H9 (cell line): ENCODE measurements at regions not wholly inside any gene's neighbourhood (a gene's known extent, or its start where the extent isn't known, plus 50 kb on each side); places are given as distances from the start of the nearest gene placed in this dataset.

Source experiments
- DNase-seq: peaks from one replicate; pipeline ENCODE4 v3.0.0-alpha.2; 2017
- H2AFZ ChIP-seq: one replicate; pipeline ENCODE4 v1.6.1; 2013; ENCODE audit warnings: mild to moderate bottlenecking, low read length, control low read depth, moderate library complexity
- H2AK5ac ChIP-seq: 2 replicates; pipeline ENCODE4 v1.6.1; 2013; ENCODE audit warnings: low read length, control low read depth, mixed read lengths; ENCODE audit not compliant: insufficient read length
- H2BK120ac ChIP-seq: one replicate; pipeline ENCODE4 v1.6.1; 2013; ENCODE audit warnings: low read depth, mild to moderate bottlenecking, low read length, control low read depth, inconsistent platforms; ENCODE audit not compliant: poor library complexity, severe bottlenecking
- H2BK12ac ChIP-seq: 2 replicates; pipeline ENCODE4 v1.6.1; 2013; ENCODE audit warnings: low read length, control low read depth, mixed read lengths, low read depth; ENCODE audit not compliant: insufficient read length
- H2BK15ac ChIP-seq: 2 replicates; pipeline ENCODE4 v1.6.1; 2013; ENCODE audit warnings: low read depth, low read length, control low read depth
- H2BK20ac ChIP-seq: one replicate; pipeline ENCODE4 v1.6.1; 2013; ENCODE audit warnings: low read depth, mild to moderate bottlenecking, low read length, control low read depth, inconsistent platforms; ENCODE audit not compliant: poor library complexity, severe bottlenecking
- H2BK5ac ChIP-seq: 2 replicates; pipeline ENCODE4 v1.6.1; 2013; ENCODE audit warnings: low read length, control low read depth, mixed read lengths; ENCODE audit not compliant: insufficient read length
- H3K14ac ChIP-seq: 2 replicates; pipeline ENCODE4 v1.6.1; 2013; ENCODE audit warnings: low read length, control low read depth; ENCODE audit not compliant: insufficient read depth
- H3K18ac ChIP-seq: 2 replicates; pipeline ENCODE4 v1.6.1; 2013; ENCODE audit warnings: low read depth, mild to moderate bottlenecking, mixed read lengths, low read length, control low read depth; ENCODE audit not compliant: insufficient read length
- H3K23ac ChIP-seq: 2 replicates; pipeline ENCODE4 v1.6.1; 2013; ENCODE audit warnings: low read length, control low read depth, mixed read lengths, low read depth; ENCODE audit not compliant: insufficient read length
- H3K23me2 ChIP-seq: 2 replicates; pipeline ENCODE4 v1.6.1; 2013; ENCODE audit warnings: low read depth, mild to moderate bottlenecking, mixed read lengths, low read length, control low read depth; ENCODE audit not compliant: insufficient read length, poor library complexity, severe bottlenecking
- H3K27ac ChIP-seq: 2 replicates; pipeline ENCODE4 v1.5.1; 2013; ENCODE audit warnings: low read length, control low read depth, mixed read lengths, low read depth; ENCODE audit not compliant: insufficient read length
- H3K27me3 ChIP-seq: 2 replicates; pipeline ENCODE4 v1.6.1; 2013; ENCODE audit warnings: low read length, control low read depth, inconsistent platforms; ENCODE audit not compliant: insufficient read depth
- H3K4ac ChIP-seq: 2 replicates; pipeline ENCODE4 v1.6.1; 2013; ENCODE audit warnings: low read depth, mild to moderate bottlenecking, control low read depth, inconsistent platforms, low read length, moderate library complexity
- H3K4me1 ChIP-seq: 2 replicates; pipeline ENCODE4 v1.6.1; 2013; ENCODE audit warnings: low read length, control low read depth, inconsistent platforms; ENCODE audit not compliant: insufficient read depth
- H3K4me2 ChIP-seq: 2 replicates; pipeline ENCODE4 v1.6.1; 2013; ENCODE audit warnings: low read length, control low read depth, mixed read lengths; ENCODE audit not compliant: insufficient read length, insufficient read depth
- H3K56ac ChIP-seq: 2 replicates; pipeline ENCODE4 v1.6.1; 2013; ENCODE audit warnings: low read depth, mild to moderate bottlenecking, mixed read lengths, low read length, control low read depth; ENCODE audit not compliant: insufficient read length
- H3K79me1 ChIP-seq: 2 replicates; pipeline ENCODE4 v1.6.1; 2013; ENCODE audit warnings: low read depth, mild to moderate bottlenecking, moderate library complexity, low read length, control low read depth, inconsistent platforms; ENCODE audit not compliant: insufficient read depth, poor library complexity, severe bottlenecking
- H3K79me2 ChIP-seq: 2 replicates; pipeline ENCODE4 v1.6.1; 2013; ENCODE audit warnings: low read length, control low read depth, inconsistent platforms; ENCODE audit not compliant: insufficient read depth
- H3K9ac ChIP-seq: 2 replicates; pipeline ENCODE4 v1.6.1; 2013; ENCODE audit warnings: low read length, control low read depth, mixed read lengths; ENCODE audit not compliant: insufficient read length; ENCODE audit errors: extremely low read depth
- H3K9me3 ChIP-seq: one replicate; pipeline ENCODE4 v1.6.1; 2013; ENCODE audit warnings: low read depth, low read length, inconsistent platforms; ENCODE audit not compliant: control insufficient read depth
- H3T11ph ChIP-seq: one replicate; pipeline ENCODE4 v1.6.1; 2013; ENCODE audit warnings: mild to moderate bottlenecking, low read length, control low read depth, inconsistent platforms
- H4K20me1 ChIP-seq: one replicate; pipeline ENCODE4 v1.6.1; 2013; ENCODE audit not compliant: control insufficient read depth, insufficient read length, insufficient read depth
- H4K5ac ChIP-seq: 2 replicates; pipeline ENCODE4 v1.6.1; 2013; ENCODE audit warnings: low read depth, mild to moderate bottlenecking, mixed read lengths, low read length, control low read depth; ENCODE audit not compliant: insufficient read length
- H4K8ac ChIP-seq: replicated peaks from 2 replicates; pipeline ENCODE4 v1.6.1; 2013; ENCODE audit warnings: low read length, control low read depth, mixed read lengths, low read depth; ENCODE audit not compliant: insufficient read length
- H4K91ac ChIP-seq: 2 replicates; pipeline ENCODE4 v1.6.1; 2013; ENCODE audit warnings: low read depth, mild to moderate bottlenecking, moderate library complexity, mixed read lengths, low read length, control low read depth; ENCODE audit not compliant: insufficient read length
- H3K27ac Mint-ChIP-seq, 3 experiments: 2 replicates in 2 of 3; 3 replicates in 1 of 3; pipeline ENCODE4 v1.8.0; 2020 to 2021; ENCODE audit warnings: mixed read lengths in 3 of 3, mild to moderate bottlenecking in 1 of 3, moderate library complexity in 1 of 3
- H3K27me3 Mint-ChIP-seq: 2 replicates; pipeline ENCODE4 v1.8.0; 2021; ENCODE audit warnings: low read depth, mild to moderate bottlenecking, moderate library complexity, mixed read lengths
- H3K36me3 Mint-ChIP-seq, 3 experiments: 2 replicates in 2 of 3; 3 replicates in 1 of 3; pipeline ENCODE4 v1.8.0; 2020 to 2021; ENCODE audit warnings: low read depth in 3 of 3, mixed read lengths in 3 of 3; ENCODE audit not compliant: insufficient read depth in 1 of 3
- H3K4me1 Mint-ChIP-seq, 2 experiments: 2 replicates each; pipeline ENCODE4 v1.8.0; 2020; ENCODE audit warnings: mixed read lengths in 2 of 2
- H3K4me3 Mint-ChIP-seq, 2 experiments: 2 replicates in 1 of 2; 3 replicates in 1 of 2; pipeline ENCODE4 v1.8.0; 2020 to 2021; ENCODE audit warnings: mild to moderate bottlenecking in 2 of 2, mixed read lengths in 2 of 2, moderate library complexity in 1 of 2
- H3K9me3 Mint-ChIP-seq, 2 experiments: 2 replicates in 1 of 2; 3 replicates in 1 of 2; pipeline ENCODE4 v1.8.0; 2020; ENCODE audit warnings: mild to moderate bottlenecking in 2 of 2, mixed read lengths in 2 of 2, moderate library complexity in 1 of 2
- TF ChIP-seq, protein P1 (sequence below): fragments of 200-600 bp; sonication (generic); conservative IDR thresholded peaks from 3 replicates; pipeline ENCODE4 v1.8.0; 2021; ENCODE audit warnings: antibody characterized with exemption, mild to moderate bottlenecking

DNA sequence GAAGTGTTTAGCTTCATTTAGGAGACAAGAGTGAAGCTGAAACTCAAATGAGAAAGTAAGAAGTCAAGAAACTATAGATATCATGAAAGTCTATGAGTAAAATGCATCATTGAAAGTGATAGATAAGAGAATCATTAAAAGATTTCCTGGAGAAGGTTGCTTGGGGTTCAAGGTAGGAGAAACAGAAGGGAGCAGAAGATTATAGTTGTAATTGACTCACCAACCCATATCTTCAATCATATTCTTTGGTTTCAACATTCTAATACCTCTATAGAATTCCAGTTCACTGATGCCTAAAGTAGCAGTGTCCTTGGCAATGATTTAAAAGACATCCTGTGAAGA lies 365.7 kb upstream of the RIOK2 start:
- Histone ChIP-seq H2BK20ac (no peak overlapping the region), H4K8ac (no peak overlapping the region), H3K14ac (no peak overlapping the region), H3K4ac (no peak overlapping the region), H3K79me1 (no peaks in the 10 kb centered on the region), H3K23ac (no peak overlapping the region), H2BK5ac (no peak overlapping the region), H2BK120ac (no peak overlapping the region), H3K27me3 (no peaks in the 10 kb centered on the region), H2AFZ (no peak overlapping the region), H2AK5ac (no peak overlapping the region), H4K91ac (no peak overlapping the region), H3T11ph (no peak overlapping the region), H3K4me2 (no peak overlapping the region), H2BK15ac (no peak overlapping the region), H3K23me2 (no peaks in the 10 kb centered on the region), H3K56ac (no peak overlapping the region), H3K79me2 (no peaks in the 10 kb centered on the region), H3K9ac (no peak overlapping the region), H2BK12ac (no peak overlapping the region), H4K20me1 (no peaks in the 10 kb centered on the region), H3K4me1 (no peaks in the 10 kb centered on the region), H4K5ac (no peak overlapping the region), H3K27ac (no peak overlapping the region), H3K18ac (no peak overlapping the region), H3K9me3 (no peaks in the 10 kb centered on the region)
- Mint-ChIP-seq H3K4me1 (peaks cover 32 to 39% of the 10 kb centered on the region in 2 experiments), H3K27me3 (no peaks in the 10 kb centered on the region), H3K9me3 (no peaks in the 10 kb centered on the region; a peak in 1 of 5 replicates), H3K36me3 (no peaks in the 10 kb centered on the region; a peak in 1 of 7 replicates), H3K27ac (no peak overlapping the region), H3K4me3 (no peak overlapping the region)
- no peak for DNase-seq
- TF ChIP-seq, protein P1, sequence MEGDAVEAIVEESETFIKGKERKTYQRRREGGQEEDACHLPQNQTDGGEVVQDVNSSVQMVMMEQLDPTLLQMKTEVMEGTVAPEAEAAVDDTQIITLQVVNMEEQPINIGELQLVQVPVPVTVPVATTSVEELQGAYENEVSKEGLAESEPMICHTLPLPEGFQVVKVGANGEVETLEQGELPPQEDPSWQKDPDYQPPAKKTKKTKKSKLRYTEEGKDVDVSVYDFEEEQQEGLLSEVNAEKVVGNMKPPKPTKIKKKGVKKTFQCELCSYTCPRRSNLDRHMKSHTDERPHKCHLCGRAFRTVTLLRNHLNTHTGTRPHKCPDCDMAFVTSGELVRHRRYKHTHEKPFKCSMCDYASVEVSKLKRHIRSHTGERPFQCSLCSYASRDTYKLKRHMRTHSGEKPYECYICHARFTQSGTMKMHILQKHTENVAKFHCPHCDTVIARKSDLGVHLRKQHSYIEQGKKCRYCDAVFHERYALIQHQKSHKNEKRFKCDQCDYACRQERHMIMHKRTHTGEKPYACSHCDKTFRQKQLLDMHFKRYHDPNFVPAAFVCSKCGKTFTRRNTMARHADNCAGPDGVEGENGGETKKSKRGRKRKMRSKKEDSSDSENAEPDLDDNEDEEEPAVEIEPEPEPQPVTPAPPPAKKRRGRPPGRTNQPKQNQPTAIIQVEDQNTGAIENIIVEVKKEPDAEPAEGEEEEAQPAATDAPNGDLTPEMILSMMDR: no peak
